ENCODE measurements at regions not wholly inside any gene's neighbourhood (a gene's known extent, or its start where the extent isn't known, plus 50 kb on each side); places are given as distances from the start of the nearest gene placed in this dataset.
"Not testable (repeated sequence)": the region's sequence is repeated elsewhere in the genome, so short reads cannot be mapped to it uniquely, and the experiment has no call there.

DNA sequence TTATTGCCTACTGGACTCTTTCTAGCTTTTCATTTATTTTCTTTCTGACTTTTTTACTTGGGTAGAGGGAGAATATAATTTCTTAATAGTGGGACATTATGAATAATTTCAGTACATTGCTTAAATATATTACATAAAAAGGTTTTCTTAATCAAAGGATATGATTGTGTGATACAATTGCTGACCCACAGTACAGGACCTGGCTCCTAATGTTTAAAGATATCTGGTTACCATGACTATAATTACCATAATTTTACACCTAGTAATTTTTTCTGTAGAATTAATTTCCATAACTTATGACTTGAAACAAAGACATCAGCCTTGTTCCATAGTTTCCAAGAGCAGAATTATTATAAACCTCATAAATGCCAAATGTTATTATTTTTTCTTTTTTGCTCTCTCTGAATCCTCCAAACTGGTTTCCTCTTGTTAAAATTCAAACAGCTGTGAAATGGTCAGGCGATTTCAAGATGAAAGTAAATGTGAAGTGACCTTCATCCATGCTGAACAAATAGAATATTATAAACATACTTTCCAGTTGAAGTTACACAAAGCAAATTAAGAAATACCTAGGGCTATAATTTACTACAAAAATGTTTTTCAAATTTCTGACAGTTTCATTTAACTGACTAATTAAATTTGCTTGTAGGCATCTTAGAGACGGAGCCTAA lies 301.2 kb upstream of the TYRP1 start:
- no peak for DNase-seq

DNA sequence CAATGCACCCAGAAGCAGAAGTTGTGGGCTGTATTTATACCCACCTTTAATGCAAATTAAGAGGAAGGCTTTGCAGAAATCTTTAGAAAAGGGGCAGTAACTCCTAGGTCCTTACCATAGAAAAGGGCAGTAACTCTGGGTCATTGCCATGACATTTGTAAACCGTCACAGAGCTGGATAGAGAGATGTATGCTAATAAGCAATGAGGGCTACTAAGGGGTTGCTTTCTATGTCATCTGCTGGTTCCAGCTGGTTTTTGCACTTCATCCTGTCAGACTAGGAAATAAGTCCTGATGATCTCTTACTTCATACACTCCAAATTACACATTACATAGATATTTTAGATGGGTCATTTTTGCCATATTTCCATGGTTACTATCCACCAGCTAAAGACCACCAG lies 299.1 kb upstream of the TYRP1 start:
- DNase-seq = no peak

DNA sequence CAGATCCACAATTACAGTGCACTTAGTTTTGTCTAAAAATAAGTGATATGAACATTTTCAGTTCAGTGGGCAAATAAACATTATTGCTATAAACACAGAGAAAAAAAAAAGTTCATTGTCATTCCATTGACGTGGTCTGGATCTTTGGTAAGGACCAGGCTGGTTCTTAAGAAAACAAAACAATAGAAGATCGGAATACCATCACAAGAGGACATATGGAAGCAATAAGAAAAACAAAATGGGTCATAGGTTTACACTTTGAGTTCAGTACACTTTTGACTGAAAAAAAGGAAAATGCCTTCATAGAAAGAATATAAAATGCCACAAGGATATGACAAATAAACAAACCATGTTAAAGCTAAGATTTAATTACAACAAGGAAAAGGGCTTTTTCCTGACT lies 289.5 kb upstream of the TYRP1 start:
- DNase-seq = no peak

DNA sequence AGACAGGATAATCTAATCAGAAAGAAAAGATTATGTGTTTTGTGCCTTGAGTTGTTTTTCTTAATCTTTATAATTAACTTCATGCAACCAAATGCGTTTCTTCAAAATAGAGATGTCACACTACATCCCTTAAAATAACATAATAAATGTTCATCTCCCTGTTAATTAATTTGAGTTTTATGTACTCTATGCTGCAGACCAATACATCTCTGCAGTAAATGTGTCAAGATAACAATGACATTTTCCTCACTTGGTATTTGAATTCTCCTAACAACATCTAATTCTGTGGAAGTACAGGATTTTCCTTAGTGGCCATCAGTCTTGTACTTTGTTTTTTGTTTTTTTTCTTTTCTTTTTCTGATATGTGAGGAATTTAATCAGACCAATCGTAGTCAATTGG lies 279.2 kb upstream of the TYRP1 start:
- DNase-seq = no peak

DNA sequence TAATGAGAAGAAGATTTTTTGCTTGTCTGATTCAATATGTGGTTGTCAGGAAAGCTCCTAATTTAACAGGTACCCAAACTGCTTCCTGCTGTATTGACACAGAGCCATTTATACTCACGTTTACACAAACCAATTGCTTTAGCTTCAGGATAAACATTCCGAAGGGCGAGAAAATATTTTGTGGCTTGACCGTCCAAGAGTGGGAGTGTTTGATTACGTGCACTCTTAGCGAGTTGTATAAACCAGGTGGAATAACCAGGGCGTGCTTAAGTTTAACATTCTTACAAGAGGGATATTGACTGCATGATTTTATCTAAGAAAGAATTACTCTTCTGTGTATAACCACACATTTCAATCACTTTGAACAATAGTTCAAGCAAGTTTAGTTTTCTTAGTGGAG lies 278.7 kb upstream of the TYRP1 start:
- no peak for DNase-seq

DNA sequence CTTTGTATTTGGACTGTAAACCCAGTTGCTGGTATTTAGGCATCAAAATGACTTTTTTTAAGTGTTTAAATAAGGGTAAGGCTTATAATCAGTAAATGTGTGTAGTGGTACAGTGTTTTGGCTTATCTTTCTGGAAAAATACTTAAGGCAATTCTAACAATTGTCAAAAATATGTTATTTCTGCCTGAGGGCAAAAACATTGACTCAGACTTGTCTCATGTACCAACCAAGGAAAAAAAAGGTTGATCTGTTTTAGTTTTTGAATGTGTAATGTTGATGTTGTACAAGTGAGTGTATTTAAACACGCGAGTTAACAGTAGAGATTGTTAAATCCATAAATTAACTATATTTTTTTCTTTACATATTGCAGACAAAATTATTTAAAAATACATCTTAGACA lies 277.8 kb upstream of the TYRP1 start:
- no peak for DNase-seq

DNA sequence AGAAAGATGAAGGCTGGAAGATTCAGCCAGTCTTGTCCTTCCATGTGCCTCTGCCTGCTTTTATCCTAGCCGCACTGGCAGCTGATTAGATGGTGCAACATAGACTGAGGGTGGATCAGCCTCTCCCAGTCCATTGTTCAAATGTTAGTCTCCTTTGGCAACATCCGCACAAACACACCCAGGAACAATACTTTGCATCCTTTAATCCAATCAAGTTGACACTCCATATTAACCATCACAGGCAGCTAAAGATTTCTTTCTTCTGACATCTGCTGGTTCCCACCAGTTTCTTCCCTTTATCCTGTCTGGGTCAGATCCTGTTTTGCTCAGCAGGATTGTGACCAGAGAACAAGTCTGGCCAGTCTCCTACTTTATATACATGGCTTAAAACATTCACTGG lies 276.5 kb upstream of the TYRP1 start:
- DNase-seq = no peak

DNA sequence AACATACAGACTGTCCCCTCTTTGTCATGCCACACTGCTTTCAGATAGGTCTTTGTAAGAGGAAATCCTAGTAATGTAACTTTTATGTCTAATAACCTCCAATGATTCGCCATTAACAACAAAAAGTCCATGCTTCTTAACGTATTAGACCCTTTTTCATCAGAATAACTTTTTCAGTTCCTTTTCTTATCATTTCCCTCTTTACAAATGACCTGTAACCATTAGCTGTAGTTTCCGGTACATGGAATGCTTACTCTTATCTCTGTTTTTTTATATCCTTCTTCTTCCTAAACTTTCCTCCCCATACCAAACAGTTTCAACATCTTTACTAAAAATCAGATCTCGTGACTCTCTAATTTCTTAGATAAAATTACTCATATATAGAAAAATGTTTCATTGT lies 268.9 kb upstream of the TYRP1 start:
- no peak for DNase-seq

DNA sequence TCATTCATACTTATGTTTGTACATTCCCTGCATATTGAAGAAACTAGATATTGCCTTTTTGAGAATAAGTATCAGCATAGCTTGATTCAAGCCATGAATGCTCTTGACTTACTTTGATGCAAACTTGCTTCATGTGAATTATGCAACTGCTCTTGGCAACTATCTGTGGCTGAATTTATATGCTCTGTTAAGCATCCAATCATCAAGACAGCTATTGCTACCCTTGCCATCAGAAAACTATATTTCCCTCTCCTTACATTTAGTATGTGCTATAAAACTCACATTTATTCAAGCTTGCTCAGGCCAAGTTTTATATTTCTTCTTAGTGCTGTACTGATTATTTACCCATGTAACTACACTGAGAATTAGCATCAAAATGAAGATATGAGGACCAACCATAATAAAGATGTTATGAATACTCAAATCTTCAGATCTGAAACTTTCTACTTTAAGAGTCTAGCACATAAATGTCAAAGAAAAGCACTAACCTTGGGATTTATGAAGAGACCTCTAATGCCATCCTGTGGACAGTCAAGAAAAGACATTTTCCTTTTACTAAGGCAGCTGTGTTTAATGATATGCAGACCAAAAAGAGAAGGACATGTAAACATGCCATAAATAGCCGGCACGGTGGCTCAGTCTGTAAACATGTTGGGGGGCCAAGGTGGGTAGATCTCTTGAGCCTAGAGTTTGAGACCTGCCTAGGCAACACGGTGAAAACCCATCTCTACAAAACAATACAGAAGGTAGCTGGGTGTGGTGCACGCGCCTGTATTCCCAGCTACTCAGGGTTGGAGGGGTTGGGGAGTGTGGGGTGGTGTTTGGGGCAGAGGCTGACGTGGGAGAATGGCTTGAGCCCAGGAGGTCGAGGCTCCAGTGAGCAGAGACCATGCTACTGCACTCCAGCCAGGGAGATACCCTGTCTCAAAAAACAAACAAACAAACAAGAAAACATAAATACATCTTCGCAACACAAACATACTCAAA lies 267.0 kb upstream of the TYRP1 start:
- no peak for DNase-seq

DNA sequence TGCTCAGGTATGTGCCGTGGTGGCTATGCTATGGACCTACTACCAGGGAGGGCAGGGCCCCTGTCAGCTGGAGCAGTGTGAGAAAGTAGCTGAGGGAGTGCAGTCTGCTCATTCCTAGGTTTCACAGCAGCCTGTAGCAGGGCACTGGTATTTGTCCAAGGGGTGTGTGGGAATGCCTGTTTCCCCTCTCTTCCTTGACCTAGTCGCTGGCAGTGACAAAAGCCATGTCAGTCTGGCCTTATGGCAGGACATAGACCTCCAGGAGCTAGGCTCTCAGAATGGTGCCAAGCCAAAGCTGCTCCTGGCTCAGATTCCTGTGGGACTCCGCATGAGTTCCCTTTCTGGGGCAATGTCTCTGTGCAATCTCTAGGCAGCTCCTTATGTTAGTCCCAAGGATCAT lies 253.9 kb upstream of the TYRP1 start:
- DNase-seq = no peak

DNA sequence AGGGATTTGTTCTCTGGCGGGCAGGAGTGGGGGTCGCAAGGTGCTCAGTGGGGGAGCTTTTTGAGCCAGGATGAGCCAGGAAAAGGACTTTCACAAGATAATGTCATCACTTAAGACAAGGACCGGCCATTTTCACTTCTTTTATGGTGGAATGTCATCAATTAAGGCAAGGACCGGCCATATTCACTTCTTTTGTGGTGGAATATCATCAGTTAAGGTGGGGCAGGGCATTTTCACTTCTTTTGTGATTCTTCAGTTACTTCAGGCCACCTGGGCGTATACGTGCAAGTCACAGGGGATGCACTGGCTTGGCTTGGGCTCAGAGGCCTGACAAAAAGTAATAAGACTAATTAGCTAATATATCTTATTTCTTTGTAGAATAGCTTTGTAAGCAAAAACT lies 252.1 kb upstream of the TYRP1 start:
- not testable (repeated sequence) for DNase-seq

DNA sequence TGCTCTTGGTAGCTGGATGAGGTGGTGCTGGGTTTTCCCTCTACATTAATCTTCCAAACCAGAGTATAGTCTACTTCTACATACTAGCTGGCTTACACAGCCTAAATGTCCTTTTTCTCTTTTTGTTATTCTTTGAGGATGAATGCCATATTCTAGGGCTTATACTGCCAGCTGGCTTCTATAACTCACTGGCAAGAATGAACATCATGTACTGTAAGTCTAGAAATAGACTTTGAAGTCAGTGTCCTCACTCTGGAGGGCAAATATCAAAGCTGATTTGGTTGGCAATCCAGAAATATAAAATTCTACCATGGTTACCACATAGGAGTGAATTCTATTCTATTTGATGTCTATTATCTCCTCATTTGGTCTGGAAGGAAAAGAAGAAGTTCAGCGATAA lies 251.7 kb upstream of the TYRP1 start:
- DNase-seq = no peak

DNA sequence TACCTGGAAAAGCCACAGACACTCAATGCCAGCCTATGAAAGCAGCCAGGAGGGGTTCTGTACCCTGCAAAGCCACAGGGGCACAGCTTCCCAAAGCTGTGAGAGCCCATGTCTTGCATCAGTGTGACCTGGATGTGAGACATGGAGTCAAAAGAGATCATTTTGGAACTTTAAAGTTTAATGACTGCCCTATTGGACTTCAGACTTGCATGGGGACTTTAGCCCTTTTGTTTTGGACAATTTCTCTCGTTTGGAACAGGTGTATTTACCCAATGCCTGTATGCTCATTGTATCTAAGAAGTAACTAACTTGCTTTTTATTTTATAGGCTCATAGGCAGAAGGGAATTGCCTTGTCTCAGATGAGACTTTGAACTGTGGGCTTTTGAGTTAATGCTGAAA lies 244.9 kb upstream of the TYRP1 start:
- no peak for DNase-seq

DNA sequence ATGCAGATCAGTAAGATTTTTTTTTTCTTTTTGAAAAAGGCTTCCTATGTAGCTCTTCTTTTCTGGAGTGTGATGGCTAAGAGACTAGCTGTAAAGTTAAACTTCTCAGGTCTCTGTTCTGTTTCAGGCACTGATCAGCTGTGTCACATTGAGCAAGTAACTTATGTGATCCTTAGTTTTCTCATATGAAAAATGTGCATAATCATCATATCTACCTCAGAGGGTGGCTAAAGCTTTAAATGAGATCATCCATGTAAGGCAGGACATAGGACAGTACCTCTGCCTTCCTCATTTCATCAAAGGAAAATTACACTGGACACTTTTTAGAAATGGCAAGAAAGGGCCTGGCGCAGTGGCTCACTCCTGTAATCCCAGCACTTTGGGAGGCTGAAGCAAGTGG lies 235.9 kb upstream of the TYRP1 start:
- DNase-seq = no peak

DNA sequence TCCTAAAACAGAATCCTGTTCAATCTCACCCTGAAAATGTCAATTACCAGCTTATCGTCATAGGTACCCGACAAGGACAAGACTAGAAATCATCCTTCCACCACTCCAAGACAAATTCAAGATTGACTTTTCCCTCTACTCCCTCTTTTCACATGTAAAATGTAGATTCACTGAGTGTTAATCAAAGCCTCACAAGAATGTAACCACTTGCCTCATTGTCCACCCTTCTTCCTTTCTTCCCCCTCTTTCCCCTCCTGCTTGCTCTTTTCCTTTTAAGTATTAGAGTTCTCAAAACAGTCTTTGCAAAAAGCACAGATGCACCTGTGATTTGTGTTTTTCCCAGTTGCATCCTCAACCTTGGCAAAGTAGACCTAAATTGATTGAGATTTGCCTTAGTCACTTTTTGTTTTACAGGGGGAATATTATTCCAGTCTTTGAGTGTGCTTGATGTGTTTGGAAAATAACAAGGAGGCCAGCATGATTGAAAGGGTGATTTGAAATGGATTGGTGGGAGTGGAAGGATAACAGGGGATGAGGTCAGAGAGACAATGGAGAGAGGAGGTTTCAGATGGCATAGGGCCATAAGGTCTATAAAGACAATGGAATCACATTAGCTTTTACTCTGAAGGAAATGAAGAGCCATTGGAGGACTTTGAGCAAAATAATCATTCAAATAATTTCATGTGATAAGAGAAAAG lies 231.3 kb upstream of the TYRP1 start:
- no peak for DNase-seq

DNA sequence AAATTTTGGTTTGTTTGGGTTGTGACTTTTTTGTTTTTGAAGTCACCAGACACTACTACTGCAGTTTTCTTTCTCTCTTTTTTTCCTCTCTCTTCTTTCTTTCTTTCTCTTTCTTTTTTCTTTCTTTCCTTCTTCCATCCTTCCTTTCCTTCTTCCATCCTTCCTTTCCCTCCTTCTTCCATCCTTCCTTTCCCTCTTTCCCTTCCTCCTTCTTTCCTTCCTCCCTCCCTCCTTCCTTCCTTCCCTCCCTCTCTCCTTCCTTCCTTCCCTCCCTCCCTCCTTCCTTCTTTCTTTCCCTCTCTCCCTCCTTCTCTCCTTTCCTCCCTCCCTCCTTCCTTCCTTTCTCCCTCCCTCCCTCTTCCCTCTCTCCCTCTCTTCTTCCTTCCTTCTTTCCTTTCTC lies 230.3 kb upstream of the TYRP1 start:
- no peak for DNase-seq

DNA sequence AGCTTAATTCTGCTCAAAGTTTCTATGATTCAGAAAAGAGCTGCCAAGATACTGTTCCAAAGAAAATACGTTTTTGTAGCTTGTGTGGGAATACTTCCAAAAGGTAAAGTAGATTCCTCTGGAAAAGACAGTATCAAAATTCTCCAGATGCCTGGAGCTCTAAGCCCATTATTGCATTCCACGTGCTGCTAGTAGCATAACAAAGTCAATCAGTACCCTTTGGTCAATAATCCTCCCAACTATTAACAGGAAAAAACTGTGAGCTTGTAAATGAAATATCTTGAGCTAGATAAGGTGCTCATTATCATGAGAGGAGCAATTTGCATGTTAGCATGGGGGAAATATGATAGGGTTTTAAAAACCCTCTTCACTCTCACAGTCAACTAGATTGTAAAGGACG lies 229.5 kb upstream of the TYRP1 start:
- DNase-seq = no peak

DNA sequence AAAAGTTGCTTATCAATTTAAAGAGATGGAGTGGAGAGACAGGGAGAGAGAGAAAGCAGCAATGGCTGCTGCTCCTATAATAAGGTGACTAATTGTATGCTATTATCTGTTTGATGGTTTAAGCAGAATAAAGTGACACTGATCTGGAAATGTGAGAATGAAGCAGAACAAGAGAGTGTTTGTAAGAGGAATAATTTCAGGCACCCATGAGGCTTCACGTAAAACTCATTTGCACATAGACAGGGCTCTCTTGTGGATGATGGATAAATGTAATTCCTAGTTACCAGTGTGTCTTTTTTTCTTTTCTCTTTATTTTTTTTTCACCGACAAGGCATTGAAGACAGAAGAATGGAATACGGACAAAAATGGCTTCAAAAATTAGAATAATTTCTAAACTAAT lies 228.8 kb upstream of the TYRP1 start:
- no peak for DNase-seq

DNA sequence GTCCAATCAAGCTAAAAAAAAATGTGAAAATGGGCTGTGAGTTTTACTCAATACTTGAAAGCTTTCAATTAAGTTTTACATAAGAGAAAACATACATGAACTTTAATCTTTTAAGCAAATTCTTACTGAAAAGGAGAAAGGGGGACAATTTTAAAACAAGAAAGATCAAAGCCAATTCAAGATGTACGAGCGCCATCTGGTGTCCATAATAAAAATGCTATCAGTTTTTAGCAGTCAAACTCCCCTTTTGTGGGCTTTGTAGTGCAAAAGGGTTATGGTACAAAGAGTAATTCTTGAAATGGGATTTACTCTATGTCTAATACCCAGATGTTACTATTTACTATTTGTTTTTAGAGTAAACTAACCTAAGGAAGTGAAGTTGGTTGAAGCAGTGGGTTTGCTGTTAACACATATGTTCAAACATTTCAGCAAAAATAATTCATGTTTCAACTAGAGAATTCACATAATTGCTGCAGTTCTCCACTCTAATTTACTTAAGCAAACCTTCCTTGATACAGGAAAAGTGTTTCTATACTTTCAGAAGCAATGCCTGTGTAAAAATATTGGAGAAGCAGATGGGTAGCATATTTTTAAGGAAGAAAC lies 228.2 kb upstream of the TYRP1 start:
- DNase-seq = peak in 3 of 58 donors; percentile 0 to 10 (median 2)

DNA sequence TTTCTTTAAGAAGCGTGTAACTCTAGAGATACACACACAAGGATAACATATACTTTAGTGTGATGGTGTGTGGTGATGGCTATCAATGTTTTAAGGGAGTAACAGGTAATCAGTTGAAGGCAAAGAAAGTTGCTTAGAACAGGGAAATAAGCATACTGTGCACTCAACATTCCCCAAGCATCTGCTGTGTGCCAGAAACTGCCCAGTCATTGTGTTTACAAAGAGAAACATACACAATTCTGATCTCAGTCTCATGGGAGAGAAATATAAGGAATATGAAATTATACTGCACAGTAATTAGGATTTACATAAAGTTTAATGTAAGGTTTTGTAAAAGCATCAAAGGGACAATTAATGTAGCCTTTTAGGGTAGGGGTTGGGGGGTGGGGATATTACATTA lies 224.1 kb upstream of the TYRP1 start:
- DNase-seq = no peak

DNA sequence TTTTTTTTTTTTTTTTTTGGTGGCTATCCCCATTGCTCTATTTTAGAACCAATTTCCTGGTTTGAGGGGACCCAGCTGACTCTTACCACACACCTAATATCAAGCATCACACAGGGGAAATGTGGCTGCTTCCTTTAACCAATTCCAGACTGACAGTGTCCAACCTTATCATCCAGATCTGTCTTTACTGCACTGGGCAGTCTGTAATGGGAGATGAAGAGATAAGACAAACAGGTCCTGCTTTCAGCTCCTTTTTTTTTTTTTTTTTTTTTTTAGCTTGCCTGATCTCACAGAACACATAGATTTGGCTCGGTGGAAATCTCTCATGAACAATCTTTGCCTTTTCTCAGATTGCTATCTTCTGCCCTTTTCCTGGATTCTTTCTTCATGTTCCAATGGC lies 198.8 kb upstream of the TYRP1 start:
- no peak for DNase-seq

DNA sequence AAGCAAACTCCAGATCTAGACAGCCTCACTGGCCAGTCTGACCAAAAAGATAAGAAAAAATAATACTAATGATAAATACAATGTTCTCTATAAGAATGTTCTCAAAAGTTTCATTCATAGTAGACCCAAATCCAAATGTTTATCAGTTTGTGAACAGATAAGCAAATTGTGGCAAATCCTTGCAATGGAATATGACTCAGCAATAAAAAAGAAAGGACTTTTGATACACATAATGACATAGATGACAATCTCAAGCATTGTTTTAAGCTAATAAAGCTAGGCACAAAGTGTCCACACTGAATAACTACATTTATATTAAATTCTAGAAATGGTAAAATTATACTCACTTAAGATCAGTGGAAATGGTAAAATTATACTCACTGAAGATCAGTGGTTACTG lies 195.4 kb upstream of the TYRP1 start:
- DNase-seq = no peak

All from anterior cingulate cortex (tissue), 58 donors.